ENCODE measurements at regions not wholly inside any gene's neighbourhood (a gene's known extent, or its start where the extent isn't known, plus 50 kb on each side); places are given as distances from the start of the nearest gene placed in this dataset.
"Not testable (repeated sequence)": the region's sequence is repeated elsewhere in the genome, so short reads cannot be mapped to it uniquely, and the experiment has no call there.

GRCh38 chr7:13790611-13791010 lies 198.9 kb downstream of the ETV1 start:
- Histone ChIP-seq H3K9ac (ENCODE audit: insufficient read length) (no peak overlapping the region), H3K9me3 (ENCODE audit: low read depth, low read length) (no peaks in the 10 kb centered on the region), H3K27ac (no peak overlapping the region), H3K36me3 (ENCODE audit: insufficient read depth, low read length) (no peaks in the 10 kb centered on the region), H3K4me3 (no peak overlapping the region)
- no peak for DNase-seq (ENCODE audit: low read depth, low spot score)
- no peak for TF ChIP-seq FOXP2 (optimal IDR thresholded peaks at IDR 0.05; ENCODE audit: control extremely low read depth, extremely low read length, insufficient read depth)
- TF ChIP-seq EZH2 (IDR thresholded peaks at IDR 0.05): no peak
- TF ChIP-seq POLR2AphosphoS5 (IDR thresholded peaks at IDR 0.05; ENCODE audit: borderline replicate concordance, low read depth, low read length): no peak

GRCh38 chr7:13792208-13792607 lies 197.3 kb downstream of the ETV1 start:
- H3K36me3 ChIP-seq (ENCODE audit: insufficient read depth, low read length): no peaks in the 10 kb centered on the region
- H3K4me3 ChIP-seq: no peak overlapping the region
- TF ChIP-seq POLR2AphosphoS5 (IDR thresholded peaks at IDR 0.05; ENCODE audit: borderline replicate concordance, low read depth, low read length) (no peak), FOXP2 (optimal IDR thresholded peaks at IDR 0.05; ENCODE audit: control extremely low read depth, extremely low read length, insufficient read depth) (no peak), EZH2 (IDR thresholded peaks at IDR 0.05) (no peak)
- H3K27ac ChIP-seq: no peak overlapping the region
- no peaks in the 10 kb centered on the region for H3K9me3 ChIP-seq (ENCODE audit: low read depth, low read length)
- no peak overlapping the region for H3K9ac ChIP-seq (ENCODE audit: insufficient read length)
- DNase-seq (ENCODE audit: low read depth, low spot score): no peak

GRCh38 chr7:13793926-13794325 lies 195.5 kb downstream of the ETV1 start:
- Histone ChIP-seq H3K9ac (ENCODE audit: insufficient read length) (no peak overlapping the region), H3K36me3 (ENCODE audit: insufficient read depth, low read length) (no peaks in the 10 kb centered on the region), H3K9me3 (ENCODE audit: low read depth, low read length) (no peaks in the 10 kb centered on the region), H3K4me3 (no peak overlapping the region), H3K27ac (no peak overlapping the region)
- no peak for DNase-seq (ENCODE audit: low read depth, low spot score)
- TF ChIP-seq EZH2 (IDR thresholded peaks at IDR 0.05) (no peak), POLR2AphosphoS5 (IDR thresholded peaks at IDR 0.05; ENCODE audit: borderline replicate concordance, low read depth, low read length) (no peak), FOXP2 (optimal IDR thresholded peaks at IDR 0.05; ENCODE audit: control extremely low read depth, extremely low read length, insufficient read depth) (no peak)

GRCh38 chr7:13794581-13794980 lies 194.9 kb downstream of the ETV1 start:
- H3K36me3 ChIP-seq (ENCODE audit: insufficient read depth, low read length): no peaks in the 10 kb centered on the region
- no peaks in the 10 kb centered on the region for H3K9me3 ChIP-seq (ENCODE audit: low read depth, low read length)
- H3K27ac ChIP-seq: no peak overlapping the region
- H3K4me3 ChIP-seq: no peak overlapping the region
- DNase-seq (ENCODE audit: low read depth, low spot score): no peak
- no peak overlapping the region for H3K9ac ChIP-seq (ENCODE audit: insufficient read length)
- no peak for TF ChIP-seq EZH2 (IDR thresholded peaks at IDR 0.05)
- no peak for TF ChIP-seq FOXP2 (optimal IDR thresholded peaks at IDR 0.05; ENCODE audit: control extremely low read depth, extremely low read length, insufficient read depth)
- no peak for TF ChIP-seq POLR2AphosphoS5 (IDR thresholded peaks at IDR 0.05; ENCODE audit: borderline replicate concordance, low read depth, low read length)

- Histone ChIP-seq H3K9me3 (ENCODE audit: low read depth, low read length) (no peaks in the 10 kb centered on the region), H3K27ac (no peak overlapping the region), H3K36me3 (ENCODE audit: insufficient read depth, low read length) (no peaks in the 10 kb centered on the region), H3K4me3 (no peak overlapping the region), H3K9ac (ENCODE audit: insufficient read length) (no peak overlapping the region)
- DNase-seq (ENCODE audit: low read depth, low spot score): no peak
- TF ChIP-seq EZH2 (IDR thresholded peaks at IDR 0.05) (no peak), POLR2AphosphoS5 (IDR thresholded peaks at IDR 0.05; ENCODE audit: borderline replicate concordance, low read depth, low read length) (no peak), FOXP2 (optimal IDR thresholded peaks at IDR 0.05; ENCODE audit: control extremely low read depth, extremely low read length, insufficient read depth) (no peak)
Measured at GRCh38 chr7:13797545-13797944, 191.9 kb downstream of the ETV1 start.

- H3K27ac ChIP-seq: no peak overlapping the region
- no peak for TF ChIP-seq EZH2 (IDR thresholded peaks at IDR 0.05)
- TF ChIP-seq FOXP2 (optimal IDR thresholded peaks at IDR 0.05; ENCODE audit: control extremely low read depth, extremely low read length, insufficient read depth): no peak
- no peak for TF ChIP-seq POLR2AphosphoS5 (IDR thresholded peaks at IDR 0.05; ENCODE audit: borderline replicate concordance, low read depth, low read length)
- no peaks in the 10 kb centered on the region for H3K36me3 ChIP-seq (ENCODE audit: insufficient read depth, low read length)
- no peak overlapping the region for H3K9ac ChIP-seq (ENCODE audit: insufficient read length)
- H3K9me3 ChIP-seq (ENCODE audit: low read depth, low read length): no peaks in the 10 kb centered on the region
- H3K4me3 ChIP-seq: no peak overlapping the region
- no peak for DNase-seq (ENCODE audit: low read depth, low spot score)
Measured at GRCh38 chr7:13800694-13801448, 188.6 kb downstream of the ETV1 start.

- no peaks in the 10 kb centered on the region for H3K36me3 ChIP-seq (ENCODE audit: insufficient read depth, low read length)
- H3K9me3 ChIP-seq (ENCODE audit: low read depth, low read length): no peaks in the 10 kb centered on the region
- H3K27ac ChIP-seq: no peak overlapping the region
Measured at GRCh38 chr7:13801669-13802068, 187.8 kb downstream of the ETV1 start.

GRCh38 chr7:13802651-13803050 lies 186.8 kb downstream of the ETV1 start:
- DNase-seq (ENCODE audit: low read depth, low spot score): no peak
- no peaks in the 10 kb centered on the region for H3K9me3 ChIP-seq (ENCODE audit: low read depth, low read length)
- H3K36me3 ChIP-seq (ENCODE audit: insufficient read depth, low read length): no peaks in the 10 kb centered on the region
- TF ChIP-seq EZH2 (IDR thresholded peaks at IDR 0.05) (no peak), FOXP2 (optimal IDR thresholded peaks at IDR 0.05; ENCODE audit: control extremely low read depth, extremely low read length, insufficient read depth) (no peak), POLR2AphosphoS5 (IDR thresholded peaks at IDR 0.05; ENCODE audit: borderline replicate concordance, low read depth, low read length) (no peak)
- no peak overlapping the region for H3K9ac ChIP-seq (ENCODE audit: insufficient read length)
- H3K4me3 ChIP-seq: no peak overlapping the region
- H3K27ac ChIP-seq: no peak overlapping the region

More at GRCh38 chr7:13801669-13802068, 187.8 kb downstream of the ETV1 start:
- no peak for TF ChIP-seq POLR2AphosphoS5 (IDR thresholded peaks at IDR 0.05; ENCODE audit: borderline replicate concordance, low read depth, low read length)
- no peak for TF ChIP-seq FOXP2 (optimal IDR thresholded peaks at IDR 0.05; ENCODE audit: control extremely low read depth, extremely low read length, insufficient read depth)
- no peak for TF ChIP-seq EZH2 (IDR thresholded peaks at IDR 0.05)
- H3K4me3 ChIP-seq: no peak overlapping the region
- no peak overlapping the region for H3K9ac ChIP-seq (ENCODE audit: insufficient read length)
- DNase-seq (ENCODE audit: low read depth, low spot score): no peak

- Histone ChIP-seq H3K36me3 (ENCODE audit: insufficient read depth, low read length) (no peaks in the 10 kb centered on the region), H3K4me3 (no peak overlapping the region), H3K9me3 (ENCODE audit: low read depth, low read length) (no peaks in the 10 kb centered on the region), H3K9ac (ENCODE audit: insufficient read length) (no peak overlapping the region), H3K27ac (no peak overlapping the region)
- DNase-seq (ENCODE audit: low read depth, low spot score): no peak
- TF ChIP-seq FOXP2 (optimal IDR thresholded peaks at IDR 0.05; ENCODE audit: control extremely low read depth, extremely low read length, insufficient read depth): no peak
- TF ChIP-seq POLR2AphosphoS5 (IDR thresholded peaks at IDR 0.05; ENCODE audit: borderline replicate concordance, low read depth, low read length): no peak
- TF ChIP-seq EZH2 (IDR thresholded peaks at IDR 0.05): no peak
Measured at GRCh38 chr7:13803134-13803533, 186.3 kb downstream of the ETV1 start.

GRCh38 chr7:13806089-13806867 lies 183.2 kb downstream of the ETV1 start:
- DNase-seq (ENCODE audit: low read depth, low spot score); H3K27ac ChIP-seq; H3K9ac ChIP-seq (ENCODE audit: insufficient read length); H3K4me3 ChIP-seq; H3K9me3 ChIP-seq (ENCODE audit: low read depth, low read length); H3K36me3 ChIP-seq (ENCODE audit: insufficient read depth, low read length): not testable (repeated sequence)

GRCh38 chr7:13817230-13817629 lies 172.2 kb downstream of the ETV1 start:
- H3K27ac ChIP-seq; H3K9ac ChIP-seq (ENCODE audit: insufficient read length); DNase-seq (ENCODE audit: low read depth, low spot score); H3K4me3 ChIP-seq; H3K36me3 ChIP-seq (ENCODE audit: insufficient read depth, low read length); H3K9me3 ChIP-seq (ENCODE audit: low read depth, low read length): not testable (repeated sequence)
